Glutamatergic neuron (in vitro differentiated cells): ENCODE measurements at regions not wholly inside any gene's neighbourhood (a gene's known extent, or its start where the extent isn't known, plus 50 kb on each side); places are given as distances from the start of the nearest gene placed in this dataset.

Experiments
- DNase-seq: peaks from one replicate; pipeline ENCODE4 v3.0.0; 2022
- H3K27ac Mint-ChIP-seq: one replicate; pipeline ENCODE4 v1.8.0; 2020; ENCODE audit warnings: mild to moderate bottlenecking, mixed read lengths, inconsistent platforms; ENCODE audit not compliant: unreplicated experiment
- H3K27me3 Mint-ChIP-seq: one replicate; pipeline ENCODE4 v1.8.0; 2020; ENCODE audit warnings: mild to moderate bottlenecking, moderate library complexity, mixed read lengths, inconsistent platforms; ENCODE audit not compliant: unreplicated experiment
- H3K36me3 Mint-ChIP-seq: one replicate; pipeline ENCODE4 v1.8.0; 2020; ENCODE audit warnings: mild to moderate bottlenecking, mixed read lengths, inconsistent platforms; ENCODE audit not compliant: unreplicated experiment
- H3K4me1 Mint-ChIP-seq: one replicate; pipeline ENCODE4 v1.8.0; 2020; ENCODE audit warnings: mild to moderate bottlenecking, low read depth, mixed read lengths, inconsistent platforms; ENCODE audit not compliant: unreplicated experiment
- H3K4me3 Mint-ChIP-seq: one replicate; pipeline ENCODE4 v1.8.0; 2020; ENCODE audit warnings: mild to moderate bottlenecking, mixed read lengths, inconsistent platforms; ENCODE audit not compliant: unreplicated experiment
- H3K9me3 Mint-ChIP-seq: one replicate; pipeline ENCODE4 v1.8.0; 2020; ENCODE audit warnings: mild to moderate bottlenecking, moderate library complexity, mixed read lengths, inconsistent platforms; ENCODE audit not compliant: unreplicated experiment
- CTCF ChIP-seq: fragments of 200-600 bp; sonication (generic); IDR thresholded peaks from one replicate; pipeline ENCODE4 v1.5.0; 2021; ENCODE audit not compliant: partially characterized antibody, unreplicated experiment

- no peaks in the 10 kb centered on the region for H3K36me3 Mint-ChIP-seq
- TF ChIP-seq CTCF = no peak
- H3K4me1 Mint-ChIP-seq = peaks cover 3% of the 10 kb centered on the region
- no peak for DNase-seq
- H3K27me3 Mint-ChIP-seq = no peaks in the 10 kb centered on the region
- H3K9me3 Mint-ChIP-seq = peaks cover 5% of the 10 kb centered on the region
- H3K4me3 Mint-ChIP-seq = no peak overlapping the region
- no peak overlapping the region for H3K27ac Mint-ChIP-seq
Observed at GRCh38 chr11:133713406-133713805, 131.9 kb downstream of the SPATA19 start.

GRCh38 chr11:133712051-133712560 is 133.2 kb downstream of the SPATA19 start:
- no peaks in the 10 kb centered on the region for H3K27me3 Mint-ChIP-seq
- no peaks in the 10 kb centered on the region for H3K36me3 Mint-ChIP-seq
- H3K4me1 Mint-ChIP-seq = peaks cover 3% of the 10 kb centered on the region
- H3K27ac Mint-ChIP-seq = no peak overlapping the region
- no peak for TF ChIP-seq CTCF
- DNase-seq = no peak
- H3K4me3 Mint-ChIP-seq = no peak overlapping the region
- peaks cover 5% of the 10 kb centered on the region for H3K9me3 Mint-ChIP-seq

GRCh38 chr11:133711545-133711944 is 133.8 kb downstream of the SPATA19 start:
- Mint-ChIP-seq H3K4me3 (no peak overlapping the region), H3K27me3 (no peaks in the 10 kb centered on the region), H3K27ac (no peak overlapping the region), H3K4me1 (peaks cover 3% of the 10 kb centered on the region), H3K36me3 (no peaks in the 10 kb centered on the region), H3K9me3 (peaks cover 5% of the 10 kb centered on the region)
- no peak for TF ChIP-seq CTCF
- DNase-seq = no peak

GRCh38 chr11:133710681-133711240 is 134.6 kb downstream of the SPATA19 start:
- H3K9me3 Mint-ChIP-seq = peaks cover 2% of the 10 kb centered on the region
- no peak overlapping the region for H3K4me3 Mint-ChIP-seq
- DNase-seq = no peak
- no peak for TF ChIP-seq CTCF
- H3K27ac Mint-ChIP-seq = no peak overlapping the region
- H3K27me3 Mint-ChIP-seq = no peaks in the 10 kb centered on the region
- no peaks in the 10 kb centered on the region for H3K36me3 Mint-ChIP-seq
- peaks cover 3% of the 10 kb centered on the region for H3K4me1 Mint-ChIP-seq

- Mint-ChIP-seq H3K27me3 (no peaks in the 10 kb centered on the region), H3K36me3 (no peaks in the 10 kb centered on the region), H3K4me1 (peaks cover 3% of the 10 kb centered on the region), H3K9me3 (peaks cover 2% of the 10 kb centered on the region), H3K4me3 (no peak overlapping the region), H3K27ac (no peak overlapping the region)
- no peak for TF ChIP-seq CTCF
- DNase-seq = no peak
Observed at GRCh38 chr11:133710241-133710640, 135.1 kb downstream of the SPATA19 start.
